Spleen (tissue), 11 donors: ENCODE measurements at regions not wholly inside any gene's neighbourhood (a gene's known extent, or its start where the extent isn't known, plus 50 kb on each side); places are given as distances from the start of the nearest gene placed in this dataset.

Experiments used
- DNase-seq: peaks from one replicate; pipeline ENCODE4 v3.0.0-alpha.2; 2020
- H3K27ac ChIP-seq, 8 donors: fragments of 200-600 bp; sonication (generic) in 7 of 8; 1 replicate in 4 of 8; 2 replicates in 4 of 8; pipeline versions ENCODE4 v1.5.0 to v1.8.0; 2016 to 2021; ENCODE audit warnings: inconsistent platforms in 4 of 8, mild to moderate bottlenecking in 4 of 8, moderate library complexity in 1 of 8
- H3K27me3 ChIP-seq, 7 donors: fragments of 200-600 bp; sonication (generic) in 6 of 7; replicated peaks in 1 of 7; 1 replicate in 4 of 7; 2 replicates in 3 of 7; pipeline versions ENCODE4 v1.5.0 to v1.8.0; 2016 to 2021; ENCODE audit warnings: inconsistent platforms in 3 of 7, mild to moderate bottlenecking in 1 of 7
- H3K36me3 ChIP-seq, 6 donors: fragments of 200-600 bp; sonication (generic) in 5 of 6; 1 replicate in 4 of 6; 2 replicates in 2 of 6; pipeline versions ENCODE4 v1.5.0 to v1.8.0; 2016 to 2021; ENCODE audit warnings: inconsistent platforms in 2 of 6
- H3K4me1 ChIP-seq, 6 donors: fragments of 200-600 bp; sonication (generic) in 5 of 6; 1 replicate in 3 of 6; 2 replicates in 3 of 6; pipeline versions ENCODE4 v1.5.0 to v1.8.0; 2016 to 2021; ENCODE audit warnings: inconsistent platforms in 3 of 6
- H3K4me3 ChIP-seq, 8 donors: fragments of 200-600 bp; sonication (generic) in 7 of 8; 1 replicate in 4 of 8; 2 replicates in 4 of 8; pipeline versions ENCODE4 v1.5.0 to v1.8.0; 2016 to 2021; ENCODE audit warnings: inconsistent platforms in 4 of 8, mild to moderate bottlenecking in 4 of 8, moderate library complexity in 2 of 8
- H3K9me3 ChIP-seq, 8 donors: fragments of 200-600 bp; sonication (generic) in 7 of 8; 1 replicate in 4 of 8; 2 replicates in 4 of 8; pipeline versions ENCODE4 v1.5.0 to v1.8.0; 2016 to 2021; ENCODE audit warnings: inconsistent platforms in 4 of 8
- CTCF ChIP-seq, 11 experiments: fragments of 200-600 bp in 7 of 11; fragments of 450-650 bp in 4 of 11; sonication (generic) in 4 of 11; IDR thresholded peaks in 8 of 11; conservative IDR thresholded peaks in 3 of 11; 1 replicate in 7 of 11; 2 replicates in 4 of 11; pipeline versions ENCODE4 v1.4.0 to v1.8.0; 2016 to 2021; ENCODE audit warnings: antibody characterized with exemption in 11 of 11, inconsistent platforms in 4 of 11, mild to moderate bottlenecking in 1 of 11
- POLR2A ChIP-seq, 3 donors: fragments of 450-650 bp; IDR thresholded peaks; one replicate each; pipeline ENCODE4 v1.5.1; 2017; ENCODE audit warnings: antibody characterized with exemption in 3 of 3, mild to moderate bottlenecking in 1 of 3
- POLR2AphosphoS5 ChIP-seq, 3 donors: sonication (generic); formaldehyde crosslinking; IDR thresholded peaks; one replicate each; pipeline ENCODE4 v1.5.1; 2017; ENCODE audit warnings: antibody characterized with exemption in 3 of 3
- WGBS, 5 donors: extraction: QIAGEN DNeasy Blood & Tissue Kit in 3 of 5; methylation state at CpG; one replicate each; pipeline versions ENCODE4 v1.1.5 to v1.1.7; 2013 to 2018; 5-methylcytosine and 5-hydroxymethylcytosine counted together
- intact Hi-C: fragments of 100-400 bp; cut with DNase I; formaldehyde crosslinking; loops from one replicate; pipeline ENCODE4 v1.15.0; 2023; ENCODE audit warnings: low total_unique reads
- donor health status: healthy with polysubstance abuse.
- donor health status: DM: no; HTN: no; CAD: no; lungs with moderate emphysema.
- donor health status: DM: no; HTN: no; CAD: no.
- donor health status: Bipolar disorder and iron deficiency.
- donor health status: healthy.
- donor health status: DM: no; HTN: no; CAD: no.
- donor health status: DM: yes; HTN: yes; CAD: no.

- intact Hi-C loops: no loop called here
- DNase-seq: no peak
- no peaks in the 10 kb centered on the region for H3K4me1 ChIP-seq
- no peak overlapping the region for H3K4me3 ChIP-seq
- H3K36me3 ChIP-seq: no peaks in the 10 kb centered on the region
- no peak overlapping the region for H3K27ac ChIP-seq
- TF ChIP-seq POLR2AphosphoS5 (IDR thresholded peaks at IDR 0.05): no peak
- TF ChIP-seq POLR2A (IDR thresholded peaks at IDR 0.05): no peak
- no peak for TF ChIP-seq CTCF (IDR thresholded peaks at IDR 0.05 in 8 of 11, conservative IDR thresholded peaks at IDR 0.05 in 3 of 11)
- H3K27me3 ChIP-seq: peaks cover 0 to 4% (median 0%) of the 10 kb centered on the region in 7 donors
- WGBS, 5 donors: 53 to 77% (median 75%) methylated on average over 6 of the region's 6 CpGs
- H3K9me3 ChIP-seq: no peaks in the 10 kb centered on the region
Measured at GRCh38 chr2:234630801-234631261, 133.9 kb upstream of the ARL4C start.

- H3K4me3 ChIP-seq: no peak overlapping the region
- intact Hi-C loops: no loop called here
- H3K36me3 ChIP-seq: no peaks in the 10 kb centered on the region
- no peak overlapping the region for H3K27ac ChIP-seq
- no peaks in the 10 kb centered on the region for H3K4me1 ChIP-seq
- no peak for TF ChIP-seq POLR2AphosphoS5 (IDR thresholded peaks at IDR 0.05)
- no peak for TF ChIP-seq CTCF (IDR thresholded peaks at IDR 0.05 in 8 of 11, conservative IDR thresholded peaks at IDR 0.05 in 3 of 11)
- no peak for TF ChIP-seq POLR2A (IDR thresholded peaks at IDR 0.05)
- DNase-seq: no peak
- H3K9me3 ChIP-seq: no peaks in the 10 kb centered on the region
- peaks cover 0 to 4% (median 0%) of the 10 kb centered on the region in 7 donors for H3K27me3 ChIP-seq
- 81 to 95% (median 82%) methylated on average over 3 of the region's 3 CpGs for WGBS, 5 donors
Measured at GRCh38 chr2:234629596-234629995, 132.7 kb upstream of the ARL4C start.

GRCh38 chr2:234628953-234629352 lies 132.1 kb upstream of the ARL4C start:
- H3K9me3 ChIP-seq: no peaks in the 10 kb centered on the region
- H3K27ac ChIP-seq: no peak overlapping the region
- H3K36me3 ChIP-seq: no peaks in the 10 kb centered on the region
- 66 to 88% (median 84%) methylated on average over 5 of the region's 5 CpGs for WGBS, 5 donors
- DNase-seq: no peak
- intact Hi-C loops: no loop called here
- H3K27me3 ChIP-seq: peaks cover 0 to 4% (median 0%) of the 10 kb centered on the region in 7 donors
- TF ChIP-seq POLR2AphosphoS5 (IDR thresholded peaks at IDR 0.05): no peak
- no peak for TF ChIP-seq CTCF (IDR thresholded peaks at IDR 0.05 in 8 of 11, conservative IDR thresholded peaks at IDR 0.05 in 3 of 11)
- no peak for TF ChIP-seq POLR2A (IDR thresholded peaks at IDR 0.05)
- H3K4me3 ChIP-seq: no peak overlapping the region
- no peaks in the 10 kb centered on the region for H3K4me1 ChIP-seq

- Histone ChIP-seq H3K4me3 (no peak overlapping the region), H3K27me3 (peaks cover 0 to 4% (median 0%) of the 10 kb centered on the region in 7 donors), H3K4me1 (peaks cover 0 to 10% (median 0%) of the 10 kb centered on the region in 6 donors), H3K27ac (no peak overlapping the region), H3K9me3 (no peaks in the 10 kb centered on the region), H3K36me3 (no peaks in the 10 kb centered on the region)
- TF ChIP-seq POLR2A (IDR thresholded peaks at IDR 0.05) (no peak), POLR2AphosphoS5 (IDR thresholded peaks at IDR 0.05) (no peak), CTCF (IDR thresholded peaks at IDR 0.05 in 8 of 11, conservative IDR thresholded peaks at IDR 0.05 in 3 of 11) (no peak)
- 66 to 96% (median 70%) methylated on average over 2 of the region's 2 CpGs for WGBS, 5 donors
- intact Hi-C loops: no loop called here
- DNase-seq: no peak
Measured at GRCh38 chr2:234627308-234627707, 130.4 kb upstream of the ARL4C start.
